Activated T-helper 2 cell treated with anti-CD3 and anti-CD28 coated beads, Interferon-gamma antibody, Interleukin-2, Interleukin-4, amounts not matched to agents 10 μg/mL and 5 μg/mL and 100 μg/mL, durations not matched to agents 14 hours and 24 hours and 36 hours (primary cell): ENCODE measurements at regions not wholly inside any gene's neighbourhood (a gene's known extent, or its start where the extent isn't known, plus 50 kb on each side); places are given as distances from the start of the nearest gene placed in this dataset.
"Not testable (repeated sequence)": the region's sequence is repeated elsewhere in the genome, so short reads cannot be mapped to it uniquely, and the experiment has no call there.

Experiments used
- DNase-seq: peaks from one replicate; pipeline ENCODE4 v3.0.0; 2021; ENCODE audit warnings: low spot score
- H3K27ac Mint-ChIP-seq: one replicate; pipeline ENCODE4 v1.8.0; 2021; ENCODE audit warnings: mixed read lengths
- H3K27me3 Mint-ChIP-seq: one replicate; pipeline ENCODE4 v1.8.0; 2021; ENCODE audit warnings: low read depth, mixed read lengths
- H3K36me3 Mint-ChIP-seq: one replicate; pipeline ENCODE4 v1.8.0; 2021; ENCODE audit warnings: low read depth, mixed read lengths
- H3K4me1 Mint-ChIP-seq: one replicate; pipeline ENCODE4 v1.8.0; 2021; ENCODE audit warnings: low read depth, mixed read lengths
- H3K4me3 Mint-ChIP-seq: one replicate; pipeline ENCODE4 v1.8.0; 2021; ENCODE audit warnings: low read depth, mild to moderate bottlenecking, moderate library complexity, mixed read lengths
- H3K9me3 Mint-ChIP-seq: one replicate; pipeline ENCODE4 v1.8.0; 2021; ENCODE audit warnings: mixed read lengths
- intact Hi-C: fragments of 100-400 bp; cut with micrococcal nuclease; formaldehyde crosslinking; loops from one replicate; pipeline ENCODE4 v1.15.1; 2023

DNA sequence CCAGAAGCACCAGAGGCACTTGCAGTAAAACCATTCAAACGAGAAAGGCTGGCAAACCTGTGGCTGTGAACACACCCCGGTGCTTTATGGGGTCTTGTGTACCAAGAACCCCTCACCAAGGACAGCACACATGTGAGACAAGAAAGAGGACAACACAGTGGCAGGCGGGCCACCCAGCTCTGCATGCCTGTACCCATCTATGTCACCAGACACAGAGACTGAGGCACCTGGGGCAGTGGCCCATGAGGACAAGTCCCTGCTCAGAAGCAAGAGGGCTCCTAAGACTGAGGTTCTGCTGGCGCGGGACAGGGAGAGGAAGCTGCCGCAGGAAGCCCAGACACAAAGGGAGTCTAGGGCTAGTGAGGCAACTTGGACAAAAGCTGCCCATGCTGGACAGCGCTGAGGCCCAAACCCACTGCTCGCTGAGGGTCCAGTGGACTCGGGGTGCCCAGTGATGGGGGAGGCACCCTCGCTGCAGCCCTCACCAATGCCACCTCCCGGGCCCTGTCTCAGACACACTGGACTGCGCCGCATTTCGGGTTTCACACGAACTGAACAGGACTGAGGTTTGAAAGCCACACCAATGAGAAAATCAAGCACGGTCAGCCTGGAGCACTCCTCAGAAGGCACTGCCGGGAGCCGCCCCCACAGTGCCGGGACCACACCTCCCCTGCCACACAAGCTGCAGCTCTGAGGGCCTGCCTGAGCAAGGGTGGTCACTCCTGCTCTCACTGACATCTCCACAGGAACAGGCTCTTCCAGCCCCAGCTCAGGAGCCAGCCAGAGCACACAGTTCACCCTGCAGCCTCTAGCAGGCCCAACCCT, 232.7 kb downstream of the TUBA3C start:
- no peaks in the 10 kb centered on the region for H3K4me1 Mint-ChIP-seq
- no peaks in the 10 kb centered on the region for H3K36me3 Mint-ChIP-seq
- intact Hi-C loops: no loop called here
- H3K27me3 Mint-ChIP-seq: no peaks in the 10 kb centered on the region
- H3K4me3 Mint-ChIP-seq: no peak overlapping the region
- H3K9me3 Mint-ChIP-seq: peaks cover 3% of the 10 kb centered on the region
- no peak for DNase-seq
- H3K27ac Mint-ChIP-seq: no peak overlapping the region

DNA sequence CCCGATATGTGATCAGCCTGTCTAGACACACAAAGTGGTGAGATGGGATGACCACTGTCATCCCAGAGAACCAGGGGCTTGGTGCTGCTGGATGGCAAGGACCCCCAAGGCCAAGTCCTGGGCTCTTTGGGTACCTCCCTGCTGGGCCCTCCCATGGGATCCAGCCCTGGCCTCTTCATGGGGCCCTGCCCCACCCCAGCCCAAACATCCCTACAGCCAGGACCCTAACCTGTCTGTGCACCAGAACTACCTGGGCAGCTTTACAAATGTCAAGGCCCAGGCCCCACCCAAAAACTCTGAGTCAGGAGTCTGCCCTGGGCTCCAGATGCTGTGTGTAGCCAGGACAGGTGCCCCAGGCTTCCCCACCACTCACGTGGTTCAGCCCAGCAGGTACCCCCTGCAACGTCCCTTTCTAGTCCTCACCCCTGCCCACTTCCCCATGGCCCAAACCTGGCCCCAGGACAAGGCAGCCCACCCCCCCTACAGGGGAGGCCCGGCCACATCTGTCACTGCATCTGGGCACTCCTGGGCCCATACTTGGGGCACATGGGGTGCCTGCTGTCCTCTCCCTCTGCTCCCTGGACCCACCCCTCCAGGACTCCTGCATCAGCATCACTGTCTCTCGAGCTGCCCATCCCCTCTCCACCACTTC, 233.5 kb downstream of the TUBA3C start:
- no peaks in the 10 kb centered on the region for H3K27me3 Mint-ChIP-seq
- H3K27ac Mint-ChIP-seq: no peak overlapping the region
- H3K9me3 Mint-ChIP-seq: no peaks in the 10 kb centered on the region
- no peaks in the 10 kb centered on the region for H3K4me1 Mint-ChIP-seq
- intact Hi-C loops: no loop called here
- no peaks in the 10 kb centered on the region for H3K36me3 Mint-ChIP-seq
- no peak overlapping the region for H3K4me3 Mint-ChIP-seq
- DNase-seq: no peak

DNA sequence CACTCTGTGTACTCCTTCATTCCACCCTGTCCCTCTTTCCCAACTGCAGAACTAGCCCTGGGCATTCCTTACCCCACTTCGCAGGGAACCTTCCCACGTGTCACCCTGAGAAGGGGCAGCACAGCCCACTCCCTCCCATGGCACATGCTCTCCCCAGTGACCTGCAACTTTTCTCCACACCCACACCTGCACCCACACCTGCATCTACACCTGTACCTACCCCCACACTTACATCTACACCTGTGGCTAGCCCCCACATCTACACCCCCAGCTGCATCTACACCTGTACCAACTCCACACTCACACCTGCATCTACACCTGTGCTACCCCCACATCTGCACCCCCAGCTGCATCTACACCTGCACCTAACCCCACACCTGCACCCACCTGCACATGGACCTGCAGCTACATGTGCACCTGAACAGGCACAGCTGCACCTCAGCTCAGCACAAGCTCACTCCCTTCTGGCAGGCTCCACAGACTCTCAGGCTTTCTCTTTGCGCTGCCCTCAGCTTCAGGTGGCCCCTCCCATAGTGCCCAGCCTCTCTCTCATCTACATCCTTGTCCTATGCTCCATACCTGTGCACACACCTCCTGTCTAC, 234.1 kb downstream of the TUBA3C start:
- H3K9me3 Mint-ChIP-seq: no peaks in the 10 kb centered on the region
- H3K4me1 Mint-ChIP-seq: no peaks in the 10 kb centered on the region
- H3K36me3 Mint-ChIP-seq: no peaks in the 10 kb centered on the region
- H3K4me3 Mint-ChIP-seq: no peak overlapping the region
- intact Hi-C loops: no loop called here
- no peak overlapping the region for H3K27ac Mint-ChIP-seq
- no peaks in the 10 kb centered on the region for H3K27me3 Mint-ChIP-seq
- DNase-seq: no peak

DNA sequence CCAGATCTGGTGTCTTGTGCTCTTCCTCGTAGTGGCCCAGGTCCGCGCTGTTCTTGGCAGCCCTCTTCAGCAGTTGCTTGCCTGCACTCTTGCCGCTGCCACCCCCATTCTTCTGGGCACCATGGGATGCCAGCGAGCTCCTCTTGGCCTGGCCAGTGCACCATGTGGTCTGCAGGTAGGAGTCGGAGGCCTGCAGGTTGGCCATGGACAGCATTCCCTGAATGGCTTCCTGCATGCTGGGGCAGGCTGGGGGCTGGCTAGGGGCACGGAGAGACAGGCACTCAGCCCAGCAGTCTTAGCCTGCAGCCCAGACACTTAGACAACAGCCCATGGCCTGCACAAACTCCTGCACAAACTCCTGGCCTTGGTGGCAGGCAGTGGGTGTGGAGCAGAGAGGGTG, 234.9 kb downstream of the TUBA3C start:
- H3K27ac Mint-ChIP-seq: no peak overlapping the region
- H3K4me3 Mint-ChIP-seq: no peak overlapping the region
- no peaks in the 10 kb centered on the region for H3K9me3 Mint-ChIP-seq
- H3K36me3 Mint-ChIP-seq: no peaks in the 10 kb centered on the region
- no peaks in the 10 kb centered on the region for H3K4me1 Mint-ChIP-seq
- no peak for DNase-seq
- no peaks in the 10 kb centered on the region for H3K27me3 Mint-ChIP-seq
- intact Hi-C loops: no loop called here

DNA sequence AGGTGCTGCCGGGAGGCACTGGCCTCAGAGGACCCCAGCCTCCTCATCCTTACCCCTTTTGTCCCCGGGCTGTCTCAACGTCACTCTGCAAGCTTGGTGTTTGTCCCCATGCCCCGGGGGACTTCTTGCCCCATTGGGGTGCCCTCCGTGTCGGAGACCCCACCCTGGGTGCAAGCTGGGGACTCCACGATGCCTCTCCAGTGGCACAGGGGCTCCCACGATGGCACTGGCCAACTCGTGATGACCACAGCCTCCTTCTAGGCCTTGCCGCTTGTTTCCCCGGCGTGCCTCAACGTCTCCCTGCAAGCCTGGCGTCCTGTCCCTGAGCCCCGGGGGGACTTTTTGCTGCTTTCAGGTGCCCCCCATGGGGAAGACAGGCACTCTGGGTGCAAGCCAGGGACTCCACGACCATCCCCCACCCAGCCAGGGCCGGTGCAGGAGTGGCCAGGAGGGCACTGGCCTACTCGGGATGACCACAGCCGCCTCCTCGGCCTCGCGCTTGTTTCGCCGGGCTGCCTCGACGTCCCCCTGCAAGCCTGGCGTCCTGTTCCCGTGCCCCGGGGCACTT, 237.0 kb downstream of the TUBA3C start:
- Mint-ChIP-seq H3K9me3 (no peaks in the 10 kb centered on the region), H3K27ac (no peak overlapping the region), H3K4me3 (no peak overlapping the region), H3K36me3 (no peaks in the 10 kb centered on the region), H3K4me1 (no peaks in the 10 kb centered on the region), H3K27me3 (no peaks in the 10 kb centered on the region)
- intact Hi-C loops: no loop called here
- DNase-seq: no peak

DNA sequence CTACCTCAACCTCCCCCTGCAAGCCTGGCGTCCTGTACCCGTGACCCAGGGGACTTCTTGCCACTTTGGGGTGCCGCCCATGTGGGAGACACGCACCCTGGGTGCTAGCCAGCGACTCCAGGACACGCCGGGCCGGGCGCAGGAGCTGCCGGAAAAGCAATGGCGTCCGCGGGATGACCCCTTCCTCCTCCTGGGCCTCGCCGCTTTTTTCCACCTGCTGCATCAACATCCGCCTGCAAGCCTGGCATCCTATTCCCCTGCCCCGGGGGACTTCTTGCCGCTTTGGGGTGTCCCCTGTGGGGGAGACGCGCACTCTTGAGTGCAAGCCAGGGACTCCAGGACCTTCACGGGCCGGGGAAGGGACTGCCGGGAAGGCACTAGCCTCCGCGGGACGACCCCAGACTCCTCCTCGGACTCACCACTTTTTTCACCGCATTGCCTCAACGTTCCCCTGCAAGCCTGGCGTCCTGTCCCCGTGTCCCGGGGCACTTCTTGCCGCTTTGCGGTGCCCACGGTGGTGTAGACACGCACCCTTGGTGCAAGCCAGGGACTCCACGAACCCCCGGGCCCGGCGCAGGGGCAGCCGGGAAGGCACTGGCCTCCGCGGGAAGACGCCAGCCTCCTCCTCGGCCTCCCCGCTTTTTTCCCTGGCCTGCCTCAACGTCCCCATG, 237.8 kb downstream of the TUBA3C start:
- DNase-seq: no peak

DNA sequence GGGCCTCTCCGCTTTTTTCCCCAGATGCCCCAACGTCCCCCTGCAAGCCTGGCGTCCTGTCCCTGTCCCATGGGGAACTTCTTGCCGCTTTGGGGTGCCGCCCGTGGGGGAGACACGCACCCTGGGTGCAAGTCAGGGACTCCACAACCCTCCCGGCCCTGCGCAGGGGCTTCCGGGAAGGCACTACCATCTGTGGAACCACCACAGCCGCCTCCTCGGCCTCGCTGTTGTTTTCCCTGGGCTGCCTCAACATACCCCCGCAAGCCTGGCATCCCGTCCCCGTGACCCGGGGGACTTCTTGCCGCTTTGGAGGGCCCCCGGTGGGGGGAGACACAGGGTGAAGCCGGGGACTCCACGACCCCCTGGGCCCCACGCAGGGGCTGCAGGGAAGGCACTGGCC, 238.4 kb downstream of the TUBA3C start:
- no peak overlapping the region for H3K4me3 Mint-ChIP-seq
- no peak for DNase-seq
- H3K27ac Mint-ChIP-seq: no peak overlapping the region
- intact Hi-C loops: no loop called here
- H3K9me3 Mint-ChIP-seq: no peaks in the 10 kb centered on the region
- no peaks in the 10 kb centered on the region for H3K4me1 Mint-ChIP-seq
- no peaks in the 10 kb centered on the region for H3K27me3 Mint-ChIP-seq
- no peaks in the 10 kb centered on the region for H3K36me3 Mint-ChIP-seq

More for the DNA sequence above, 237.8 kb downstream of the TUBA3C start:
- Mint-ChIP-seq H3K27ac (no peak overlapping the region), H3K4me3 (no peak overlapping the region), H3K27me3 (no peaks in the 10 kb centered on the region), H3K36me3 (no peaks in the 10 kb centered on the region), H3K4me1 (no peaks in the 10 kb centered on the region), H3K9me3 (no peaks in the 10 kb centered on the region)
- intact Hi-C loops: no loop called here

DNA sequence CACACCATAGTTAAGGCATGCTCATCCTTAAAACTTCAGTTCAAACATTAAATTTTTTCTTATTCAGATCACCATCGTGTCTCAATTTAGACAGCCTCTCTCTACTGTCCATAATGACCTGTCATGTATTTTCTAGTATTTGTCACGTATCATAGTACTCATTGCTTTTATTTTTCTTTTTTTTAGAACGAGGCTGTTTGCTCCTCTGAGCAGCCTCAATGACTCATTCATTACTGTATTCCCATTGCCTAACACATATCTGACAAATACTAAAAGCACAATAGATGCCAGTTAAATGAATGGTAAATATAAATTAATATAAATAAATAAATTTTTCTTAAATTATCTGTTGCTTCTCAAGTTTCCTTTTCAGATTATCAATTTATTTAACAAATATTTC, 245.5 kb downstream of the TUBA3C start:
- Mint-ChIP-seq H3K9me3 (no peaks in the 10 kb centered on the region), H3K4me1 (no peaks in the 10 kb centered on the region), H3K27ac (no peak overlapping the region), H3K27me3 (no peaks in the 10 kb centered on the region), H3K36me3 (no peaks in the 10 kb centered on the region), H3K4me3 (no peak overlapping the region)
- intact Hi-C loops: no loop called here
- DNase-seq: no peak

DNA sequence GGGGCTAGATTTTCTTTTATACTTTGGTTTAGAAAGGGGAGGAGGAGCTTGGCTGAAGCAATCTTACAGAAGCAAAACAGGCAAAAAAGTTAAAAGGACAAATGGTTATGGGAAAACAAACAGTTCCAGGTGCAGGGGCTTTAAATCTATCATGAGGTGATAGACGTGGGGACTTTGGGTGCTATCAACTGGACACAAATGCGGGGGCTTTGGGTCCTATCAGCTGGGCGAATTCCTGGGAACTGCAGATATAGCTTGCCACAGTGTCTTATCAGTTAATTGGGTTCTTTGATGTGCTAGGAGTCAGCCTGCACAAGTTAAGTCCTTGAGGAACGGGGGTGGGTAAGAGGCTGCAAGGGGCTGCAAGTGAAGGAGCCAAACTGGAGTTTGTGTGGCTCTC, 260.6 kb downstream of the TUBA3C start:
- no peaks in the 10 kb centered on the region for H3K36me3 Mint-ChIP-seq
- intact Hi-C loops: no loop called here
- no peaks in the 10 kb centered on the region for H3K4me1 Mint-ChIP-seq
- no peak for DNase-seq
- no peak overlapping the region for H3K4me3 Mint-ChIP-seq
- H3K27me3 Mint-ChIP-seq: no peaks in the 10 kb centered on the region
- H3K27ac Mint-ChIP-seq: no peak overlapping the region
- H3K9me3 Mint-ChIP-seq: no peaks in the 10 kb centered on the region

DNA sequence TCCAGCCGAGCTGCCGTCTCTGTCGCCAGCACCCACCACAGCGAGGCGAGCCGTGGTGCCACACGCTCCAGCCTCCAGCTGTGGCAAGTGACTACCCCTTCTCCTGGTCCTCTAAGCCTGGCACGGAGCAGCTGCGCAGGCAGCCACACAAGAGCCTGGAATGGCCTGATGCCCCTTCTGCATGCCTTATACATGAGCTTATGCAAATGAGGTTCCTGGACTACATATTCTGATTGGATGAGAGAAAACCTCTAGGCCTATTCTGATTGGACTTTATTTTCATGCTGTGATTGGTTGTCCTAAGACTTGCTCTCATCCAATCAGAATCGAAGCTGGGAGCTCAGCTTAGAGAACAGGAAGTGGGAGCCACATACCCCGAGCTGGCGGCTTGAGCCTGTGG, 276.5 kb downstream of the TUBA3C start:
- H3K27ac Mint-ChIP-seq, H3K36me3 Mint-ChIP-seq, DNase-seq, H3K4me3 Mint-ChIP-seq, intact Hi-C loops, H3K27me3 Mint-ChIP-seq, H3K4me1 Mint-ChIP-seq: not testable (repeated sequence)
- peaks cover 40% of the 10 kb centered on the region for H3K9me3 Mint-ChIP-seq

DNA sequence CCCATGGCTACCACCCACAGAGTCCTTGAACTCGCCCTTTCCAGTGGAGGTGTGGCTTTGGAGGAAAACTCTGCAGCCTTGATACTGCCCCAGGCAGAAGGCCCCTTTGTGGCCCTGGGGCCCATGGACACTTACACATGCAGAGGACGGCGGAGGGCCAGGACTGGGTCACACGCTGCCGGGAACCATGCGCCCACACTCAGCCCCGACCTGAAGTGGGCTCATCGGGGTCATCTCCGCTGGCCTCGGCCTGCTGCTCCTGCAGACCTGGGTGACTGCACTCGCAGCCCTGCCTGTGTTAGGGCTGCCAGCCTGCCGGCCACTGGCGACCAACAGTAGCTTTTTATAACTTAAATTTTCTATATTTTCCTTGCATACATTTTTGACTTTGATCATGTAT, 286.2 kb downstream of the TUBA3C start:
- H3K36me3 Mint-ChIP-seq, intact Hi-C loops, H3K4me3 Mint-ChIP-seq, DNase-seq, H3K27ac Mint-ChIP-seq, H3K9me3 Mint-ChIP-seq, H3K27me3 Mint-ChIP-seq, H3K4me1 Mint-ChIP-seq: not testable (repeated sequence)

DNA sequence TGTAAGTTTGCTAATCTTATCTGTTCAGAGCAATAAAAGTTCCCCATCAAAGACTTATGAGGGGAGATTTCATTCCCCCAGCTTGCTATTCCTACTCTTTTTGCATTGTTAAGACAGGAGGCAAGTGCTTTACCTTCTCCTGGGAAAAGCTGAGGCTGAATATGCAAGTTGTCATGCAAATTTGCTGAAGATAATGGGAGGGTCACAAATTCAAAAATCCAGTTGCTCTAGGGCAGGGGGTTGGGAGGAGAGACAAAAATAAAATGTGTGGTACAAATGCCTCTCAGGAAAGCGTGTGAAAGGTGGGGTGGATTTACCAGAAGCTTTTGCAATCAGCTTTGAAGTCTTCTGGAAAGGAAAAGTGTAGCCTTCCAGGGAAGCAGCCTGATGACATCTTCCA, 290.4 kb downstream of the TUBA3C start:
- DNase-seq, H3K27me3 Mint-ChIP-seq, intact Hi-C loops, H3K4me1 Mint-ChIP-seq, H3K27ac Mint-ChIP-seq, H3K36me3 Mint-ChIP-seq, H3K4me3 Mint-ChIP-seq, H3K9me3 Mint-ChIP-seq: not testable (repeated sequence)
